RWPE2 (cell line): ENCODE measurements at regions not wholly inside any gene's neighbourhood (a gene's known extent, or its start where the extent isn't known, plus 50 kb on each side); places are given as distances from the start of the nearest gene placed in this dataset.

Experiments
- ATAC-seq: fragments of 200-7000 bp; cut with Tn5 transposase; 3 replicates; pipeline ENCODE4 v1.9.1; 2021; ENCODE audit warnings: low read depth
- DNase-seq: peaks from one replicate; pipeline ENCODE4 v3.0.0-alpha.2; 2020; ENCODE audit warnings: low spot score
- H3K27ac ChIP-seq: fragments of 450-650 bp; 2 replicates; pipeline ENCODE4 v1.5.1; 2017; ENCODE audit warnings: mild to moderate bottlenecking; ENCODE audit not compliant: poor library complexity, severe bottlenecking
- H3K27me3 ChIP-seq: fragments of 250-450 bp; sonication (Bioruptor Pico); 2 replicates; pipeline ENCODE4 v1.5.1; 2021; ENCODE audit warnings: mild to moderate bottlenecking, moderate library complexity; ENCODE audit not compliant: insufficient read depth, poor library complexity, severe bottlenecking
- H3K36me3 ChIP-seq: fragments of 250-450 bp; sonication (Bioruptor Pico); 2 replicates; pipeline ENCODE4 v1.5.1; 2020; ENCODE audit warnings: low read depth, mild to moderate bottlenecking, moderate library complexity
- H3K4me1 ChIP-seq: fragments of 250-450 bp; sonication (Bioruptor Pico); 2 replicates; pipeline ENCODE4 v1.5.1; 2021; ENCODE audit warnings: mild to moderate bottlenecking, moderate library complexity; ENCODE audit not compliant: insufficient read depth, poor library complexity, severe bottlenecking
- H3K4me3 ChIP-seq: fragments of 250-450 bp; sonication (Bioruptor Pico); 2 replicates; pipeline ENCODE4 v1.5.1; 2021; ENCODE audit warnings: mild to moderate bottlenecking, moderate library complexity; ENCODE audit not compliant: severe bottlenecking
- H3K9me3 ChIP-seq: fragments of 250-450 bp; sonication (Bioruptor Pico); 2 replicates; pipeline ENCODE4 v1.5.1; 2021; ENCODE audit warnings: mild to moderate bottlenecking, moderate library complexity; ENCODE audit not compliant: severe bottlenecking
- CTCF ChIP-seq: fragments of 450-650 bp; IDR thresholded peaks from one replicate; pipeline ENCODE4 v1.5.1; 2017; ENCODE audit warnings: mild to moderate bottlenecking, moderate library complexity; ENCODE audit not compliant: poor library complexity, severe bottlenecking

GRCh38 chr6:170172392-170172791, 118.5 kb downstream of the DLL1 start:
- Histone ChIP-seq H3K27me3 (no peaks in the 10 kb centered on the region), H3K4me3 (no peak overlapping the region), H3K27ac (no peak overlapping the region), H3K4me1 (peaks cover 1% of the 10 kb centered on the region), H3K9me3 (no peaks in the 10 kb centered on the region), H3K36me3 (no peaks in the 10 kb centered on the region)
- no peak for ATAC-seq
- DNase-seq: no peak
- no peak for TF ChIP-seq CTCF

GRCh38 chr6:170167657-170168159, 123.2 kb downstream of the DLL1 start:
- peak; percentile 39 for DNase-seq
- no peak for TF ChIP-seq CTCF
- no peak overlapping the region for H3K27ac ChIP-seq
- no peak for ATAC-seq
- H3K27me3 ChIP-seq: no peaks in the 10 kb centered on the region
- no peaks in the 10 kb centered on the region for H3K4me1 ChIP-seq
- no peaks in the 10 kb centered on the region for H3K9me3 ChIP-seq
- H3K4me3 ChIP-seq: no peak overlapping the region
- H3K36me3 ChIP-seq: no peaks in the 10 kb centered on the region

GRCh38 chr6:170166511-170167122, 124.3 kb downstream of the DLL1 start:
- Histone ChIP-seq H3K36me3 (no peaks in the 10 kb centered on the region), H3K9me3 (no peaks in the 10 kb centered on the region), H3K4me1 (no peaks in the 10 kb centered on the region), H3K27ac (no peak overlapping the region), H3K27me3 (no peaks in the 10 kb centered on the region), H3K4me3 (no peak overlapping the region)
- no peak for ATAC-seq
- no peak for TF ChIP-seq CTCF
- no peak for DNase-seq

- no peaks in the 10 kb centered on the region for H3K9me3 ChIP-seq
- H3K27me3 ChIP-seq: no peaks in the 10 kb centered on the region
Measured at GRCh38 chr6:170165471-170166117, 125.3 kb downstream of the DLL1 start.

More at GRCh38 chr6:170165471-170166117, 125.3 kb downstream of the DLL1 start:
- Histone ChIP-seq H3K36me3 (no peaks in the 10 kb centered on the region), H3K4me3 (no peak overlapping the region), H3K4me1 (no peaks in the 10 kb centered on the region), H3K27ac (no peak overlapping the region)
- no peak for ATAC-seq
- peak; percentile 39 for DNase-seq
- no peak for TF ChIP-seq CTCF
